Neural progenitor cell (in vitro differentiated cells): ENCODE measurements at regions not wholly inside any gene's neighbourhood (a gene's known extent, or its start where the extent isn't known, plus 50 kb on each side); places are given as distances from the start of the nearest gene placed in this dataset.

Experiments used
- DNase-seq: peaks from one replicate; pipeline ENCODE4 v3.0.0-alpha.2; 2016; ENCODE audit warnings: low spot score
- H2AFZ ChIP-seq: fragments of 200-600 bp; sonication (generic); replicated peaks from 2 replicates; pipeline ENCODE4 v1.6.1; 2016; ENCODE audit warnings: antibody characterized with exemption
- H3F3A ChIP-seq: fragments of 200-600 bp; sonication (generic); 2 replicates; pipeline ENCODE4 v1.6.1; 2016; ENCODE audit warnings: antibody characterized with exemption, low read depth
- H3K27ac ChIP-seq: fragments of 200-600 bp; sonication (generic); 2 replicates; pipeline ENCODE4 v1.5.1; 2016; ENCODE audit warnings: mild to moderate bottlenecking
- H3K27me3 ChIP-seq: fragments of 200-600 bp; sonication (generic); 2 replicates; pipeline ENCODE4 v1.6.1; 2016; ENCODE audit warnings: mild to moderate bottlenecking, moderate library complexity
- H3K36me3 ChIP-seq: fragments of 200-600 bp; sonication (generic); 2 replicates; pipeline ENCODE4 v1.5.1; 2016
- H3K4me1 ChIP-seq: fragments of 200-600 bp; sonication (generic); 2 replicates; pipeline ENCODE4 v1.6.1; 2016; ENCODE audit warnings: mixed run types
- H3K4me2 ChIP-seq: fragments of 200-600 bp; sonication (generic); 2 replicates; pipeline ENCODE4 v1.6.1; 2016
- H3K4me3 ChIP-seq: fragments of 200-600 bp; sonication (generic); 2 replicates; pipeline ENCODE4 v1.5.1; 2016
- H3K79me2 ChIP-seq: fragments of 200-600 bp; sonication (generic); 2 replicates; pipeline ENCODE4 v1.6.1; 2016; ENCODE audit warnings: low read depth
- H3K9ac ChIP-seq: fragments of 200-600 bp; sonication (generic); 2 replicates; pipeline ENCODE4 v1.6.1; 2016
- H3K9me3 ChIP-seq: fragments of 200-600 bp; sonication (generic); 2 replicates; pipeline ENCODE4 v1.5.1; 2016; ENCODE audit warnings: low read depth
- H4K20me1 ChIP-seq: fragments of 200-600 bp; sonication (generic); 2 replicates; pipeline ENCODE4 v1.6.1; 2016; ENCODE audit warnings: low read depth
- H3K27ac Mint-ChIP-seq: 3 replicates; pipeline ENCODE4 v1.8.0; 2021; ENCODE audit warnings: mixed read lengths
- H3K27me3 Mint-ChIP-seq: 2 replicates; pipeline ENCODE4 v1.8.0; 2022; ENCODE audit warnings: low read depth, mild to moderate bottlenecking, inconsistent platforms, moderate library complexity, mixed read lengths; ENCODE audit not compliant: insufficient read depth
- H3K36me3 Mint-ChIP-seq: 3 replicates; pipeline ENCODE4 v1.8.0; 2021; ENCODE audit warnings: mixed read lengths
- H3K4me1 Mint-ChIP-seq: 3 replicates; pipeline ENCODE4 v1.8.0; 2021; ENCODE audit warnings: mixed read lengths
- H3K4me3 Mint-ChIP-seq: 3 replicates; pipeline ENCODE4 v1.8.0; 2021; ENCODE audit warnings: mild to moderate bottlenecking, moderate library complexity, mixed read lengths
- H3K9me3 Mint-ChIP-seq: 3 replicates; pipeline ENCODE4 v1.8.0; 2020; ENCODE audit warnings: mixed read lengths
- CTCF ChIP-seq: fragments of 200-600 bp; sonication (generic); IDR thresholded peaks from 2 replicates; pipeline ENCODE4 v1.5.1; 2017; ENCODE audit warnings: antibody characterized with exemption, mild to moderate bottlenecking
- EZH2 ChIP-seq: fragments of 200-600 bp; sonication (generic); IDR thresholded peaks from 2 replicates; pipeline ENCODE4 v1.6.1; 2017; ENCODE audit warnings: antibody characterized with exemption, mild to moderate bottlenecking, moderate library complexity
- EZH2phosphoT487 ChIP-seq: fragments of 200-600 bp; sonication (generic); IDR thresholded peaks from 2 replicates; pipeline ENCODE4 v1.6.1; 2017; ENCODE audit warnings: antibody characterized with exemption

- H3K4me3 ChIP-seq: no peak overlapping the region
- no peak overlapping the region for H2AFZ ChIP-seq
- no peaks in the 10 kb centered on the region for H3K36me3 Mint-ChIP-seq
- peaks cover 44% of the 10 kb centered on the region for H3K4me1 Mint-ChIP-seq
- H3K36me3 ChIP-seq: no peaks in the 10 kb centered on the region
- peaks cover 7% of the 10 kb centered on the region for H3K4me1 ChIP-seq
- no peak overlapping the region for H3K4me2 ChIP-seq
- peaks cover 21% of the 10 kb centered on the region for H3K27me3 ChIP-seq
- H3F3A ChIP-seq: peaks cover 8% of the 10 kb centered on the region
- no peaks in the 10 kb centered on the region for H4K20me1 ChIP-seq
- H3K9me3 Mint-ChIP-seq: no peaks in the 10 kb centered on the region
- no peak overlapping the region for H3K27ac Mint-ChIP-seq
- no peaks in the 10 kb centered on the region for H3K9me3 ChIP-seq
- DNase-seq: no peak
- H3K9ac ChIP-seq: no peak overlapping the region
- TF ChIP-seq EZH2phosphoT487 (no peak), CTCF (no peak), EZH2 (no peak)
- peaks cover 7% of the 10 kb centered on the region for H3K27me3 Mint-ChIP-seq
- peak overlapping the region; percentile 30 for H3K4me3 Mint-ChIP-seq
- H3K27ac ChIP-seq: no peak overlapping the region
- H3K79me2 ChIP-seq: no peaks in the 10 kb centered on the region
Observed at GRCh38 chr1:175884369-175884768, 141.0 kb upstream of the TNR start.

- Histone ChIP-seq H3K79me2 (no peaks in the 10 kb centered on the region), H2AFZ (no peak overlapping the region), H3K4me2 (no peak overlapping the region), H3K27me3 (peaks cover 5% of the 10 kb centered on the region), H3K27ac (no peak overlapping the region), H3K9me3 (no peaks in the 10 kb centered on the region), H3K36me3 (no peaks in the 10 kb centered on the region), H3K4me1 (no peaks in the 10 kb centered on the region), H3F3A (no peaks in the 10 kb centered on the region), H3K9ac (no peak overlapping the region), H4K20me1 (no peaks in the 10 kb centered on the region), H3K4me3 (no peak overlapping the region)
- Mint-ChIP-seq H3K4me1 (peaks cover 27% of the 10 kb centered on the region), H3K9me3 (no peaks in the 10 kb centered on the region), H3K27ac (peak overlapping the region; percentile 81), H3K4me3 (no peak overlapping the region), H3K36me3 (no peaks in the 10 kb centered on the region), H3K27me3 (peaks cover 7% of the 10 kb centered on the region)
- no peak for DNase-seq
- no peak for TF ChIP-seq CTCF
- no peak for TF ChIP-seq EZH2
- TF ChIP-seq EZH2phosphoT487: no peak
Observed at GRCh38 chr1:175882192-175882591, 138.8 kb upstream of the TNR start.

- H3K4me3 Mint-ChIP-seq: no peak overlapping the region
- no peaks in the 10 kb centered on the region for H3K79me2 ChIP-seq
- no peaks in the 10 kb centered on the region for H3K4me1 ChIP-seq
- no peak overlapping the region for H3K4me2 ChIP-seq
- H3K36me3 Mint-ChIP-seq: no peaks in the 10 kb centered on the region
- no peaks in the 10 kb centered on the region for H3K36me3 ChIP-seq
- no peaks in the 10 kb centered on the region for H3K9me3 ChIP-seq
- peak overlapping the region; percentile 60 for H2AFZ ChIP-seq
- peak overlapping the region; percentile 10 for H3K27ac Mint-ChIP-seq
- no peak overlapping the region for H3K4me3 ChIP-seq
- DNase-seq: no peak
- H3K27me3 Mint-ChIP-seq: peaks cover 4% of the 10 kb centered on the region
- TF ChIP-seq EZH2phosphoT487 (no peak), CTCF (no peak), EZH2 (no peak)
- no peaks in the 10 kb centered on the region for H4K20me1 ChIP-seq
- peaks cover 26% of the 10 kb centered on the region for H3K4me1 Mint-ChIP-seq
- H3K27ac ChIP-seq: no peak overlapping the region
- H3K27me3 ChIP-seq: no peaks in the 10 kb centered on the region
- no peak overlapping the region for H3K9ac ChIP-seq
- H3F3A ChIP-seq: no peaks in the 10 kb centered on the region
- no peaks in the 10 kb centered on the region for H3K9me3 Mint-ChIP-seq
Observed at GRCh38 chr1:175881246-175881976, 138.0 kb upstream of the TNR start.
